ELF-1 (cell line): ENCODE measurements at regions not wholly inside any gene's neighbourhood (a gene's known extent, or its start where the extent isn't known, plus 50 kb on each side); places are given as distances from the start of the nearest gene placed in this dataset.
"Not testable (repeated sequence)": the region's sequence is repeated elsewhere in the genome, so short reads cannot be mapped to it uniquely, and the experiment has no call there.

Source experiments
- DNase-seq: peaks from one replicate; pipeline ENCODE4 v3.0.0-alpha.2; 2016; ENCODE audit warnings: low read depth, low spot score

GRCh38 chr16:70014915-70015314 is 63.8 kb downstream of the CLEC18A start:
- DNase-seq = not testable (repeated sequence)

GRCh38 chr16:70016751-70017150 is 65.6 kb downstream of the CLEC18A start:
- not testable (repeated sequence) for DNase-seq

GRCh38 chr16:70018254-70018653 is 67.1 kb downstream of the CLEC18A start:
- peak; percentile 41 for DNase-seq

- not testable (repeated sequence) for DNase-seq
Measured at GRCh38 chr16:70023207-70023606, 72.1 kb downstream of the CLEC18A start.

- DNase-seq = not testable (repeated sequence)
Measured at GRCh38 chr16:70023956-70024355, 72.8 kb downstream of the CLEC18A start.

- DNase-seq = not testable (repeated sequence)
Measured at GRCh38 chr16:70026165-70026854, 75.2 kb downstream of the CLEC18A start.

GRCh38 chr16:70032906-70033305 is 81.2 kb upstream of the PDPR start:
- not testable (repeated sequence) for DNase-seq

- DNase-seq = not testable (repeated sequence)
Measured at GRCh38 chr16:70037913-70038312, 76.2 kb upstream of the PDPR start.

GRCh38 chr16:70040554-70040953 is 73.6 kb upstream of the PDPR start:
- DNase-seq = not testable (repeated sequence)

- not testable (repeated sequence) for DNase-seq
Measured at GRCh38 chr16:70043538-70044067, 70.5 kb upstream of the PDPR start.

GRCh38 chr16:70046560-70046959 is 67.6 kb upstream of the PDPR start:
- not testable (repeated sequence) for DNase-seq

- not testable (repeated sequence) for DNase-seq
Measured at GRCh38 chr16:70048083-70048482, 66.0 kb upstream of the PDPR start.

GRCh38 chr16:70058056-70058455 is 56.1 kb upstream of the PDPR start:
- DNase-seq = not testable (repeated sequence)

GRCh38 chr16:70059429-70059828 is 54.7 kb upstream of the PDPR start:
- DNase-seq = not testable (repeated sequence)

GRCh38 chr16:70060521-70061027 is 53.6 kb upstream of the PDPR start:
- DNase-seq = not testable (repeated sequence)

- not testable (repeated sequence) for DNase-seq
Measured at GRCh38 chr16:70061671-70062218, 52.4 kb upstream of the PDPR start.

- DNase-seq = not testable (repeated sequence)
Measured at GRCh38 chr16:70062947-70063346, 51.2 kb upstream of the PDPR start.
